HG02571 (cell line): ENCODE measurements at regions not wholly inside any gene's neighbourhood (a gene's known extent, or its start where the extent isn't known, plus 50 kb on each side); places are given as distances from the start of the nearest gene placed in this dataset.

Source experiments
- ATAC-seq: cut with Tn5 transposase; IDR thresholded peaks from one replicate; pipeline ENCODE4 v1.9.1; 2021; ENCODE audit warnings: mild to moderate bottlenecking, moderate library complexity; ENCODE audit not compliant: unreplicated experiment

DNA sequence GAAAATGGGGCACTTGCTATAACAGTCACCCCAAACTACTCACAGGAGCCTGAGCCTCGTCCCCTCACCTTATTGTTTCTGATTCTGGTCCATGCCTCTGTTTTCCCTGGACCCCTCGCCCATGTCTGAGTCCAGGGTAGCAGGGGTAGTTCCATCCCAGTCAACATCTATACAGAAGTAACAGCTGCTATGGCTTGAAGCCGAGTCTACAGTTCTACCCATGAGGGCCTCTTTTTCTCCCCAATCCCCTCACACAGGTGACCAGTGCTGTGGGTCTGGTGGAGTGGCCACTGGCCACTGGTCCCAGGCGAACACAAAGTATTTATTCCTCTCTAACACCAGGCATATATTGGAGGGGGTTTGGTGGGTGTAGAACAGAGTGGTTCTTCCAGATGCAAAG is 116.4 kb downstream of the ZNF280B start:
- ATAC-seq: no peak

DNA sequence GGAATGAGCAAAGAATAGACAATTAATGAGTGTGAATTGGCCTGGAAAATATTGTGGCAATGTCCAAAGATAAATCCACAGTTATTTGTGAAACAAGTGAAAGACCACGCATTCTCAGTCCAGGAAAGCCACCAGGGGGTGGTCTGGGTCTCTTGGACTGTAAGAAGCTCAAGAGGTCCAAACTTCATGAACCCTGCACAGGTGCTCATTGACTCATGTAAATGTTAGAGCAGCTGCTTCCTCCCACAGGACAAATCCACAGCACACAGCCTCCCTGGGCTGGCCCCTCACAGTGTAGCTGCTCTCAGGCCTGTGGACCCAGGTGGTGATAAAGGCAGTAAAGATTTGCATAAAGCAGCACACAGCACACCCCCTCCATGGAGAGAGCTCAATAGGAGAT is 114.0 kb downstream of the ZNF280B start:
- no peak for ATAC-seq

DNA sequence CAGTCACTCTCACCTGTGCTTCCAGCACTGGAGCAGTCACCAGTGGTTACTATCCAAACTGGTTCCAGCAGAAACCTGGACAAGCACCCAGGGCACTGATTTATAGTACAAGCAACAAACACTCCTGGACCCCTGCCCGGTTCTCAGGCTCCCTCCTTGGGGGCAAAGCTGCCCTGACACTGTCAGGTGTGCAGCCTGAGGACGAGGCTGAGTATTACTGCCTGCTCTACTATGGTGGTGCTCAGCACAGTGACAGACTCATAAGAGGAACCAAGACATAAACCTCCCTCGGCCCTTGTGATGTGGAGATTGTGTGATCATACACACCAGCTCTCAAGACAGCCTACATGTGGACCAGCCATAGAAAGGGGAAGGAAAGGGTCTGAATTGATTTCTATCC is 113.3 kb downstream of the ZNF280B start:
- ATAC-seq: no peak

DNA sequence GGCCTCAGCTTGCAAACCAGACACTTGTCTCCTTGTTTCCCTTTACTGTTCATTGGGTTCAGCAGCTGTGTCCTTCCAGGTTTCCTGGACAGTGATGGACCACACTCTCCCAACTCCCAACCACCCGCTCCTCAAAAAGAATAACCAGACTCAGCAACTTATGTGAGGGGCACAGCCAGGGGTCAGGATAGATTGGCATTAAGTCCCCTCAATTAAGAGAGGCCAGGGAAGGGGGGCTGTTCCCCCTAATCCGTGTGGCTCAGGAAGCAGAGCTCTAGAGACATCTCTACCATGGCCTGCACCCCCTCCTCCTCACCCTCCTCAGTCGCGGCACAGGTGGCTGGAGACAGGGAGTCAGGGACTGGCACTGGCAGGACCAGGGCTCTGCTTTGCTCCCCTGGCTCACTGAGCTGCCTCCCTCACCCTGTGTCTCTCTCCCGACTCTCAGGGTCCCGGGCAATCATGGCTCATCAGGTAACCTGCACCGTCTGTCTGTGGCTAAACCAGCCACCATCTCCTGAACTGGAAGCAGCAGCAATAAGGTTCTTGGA is 111.7 kb downstream of the ZNF280B start:
- no peak for ATAC-seq

DNA sequence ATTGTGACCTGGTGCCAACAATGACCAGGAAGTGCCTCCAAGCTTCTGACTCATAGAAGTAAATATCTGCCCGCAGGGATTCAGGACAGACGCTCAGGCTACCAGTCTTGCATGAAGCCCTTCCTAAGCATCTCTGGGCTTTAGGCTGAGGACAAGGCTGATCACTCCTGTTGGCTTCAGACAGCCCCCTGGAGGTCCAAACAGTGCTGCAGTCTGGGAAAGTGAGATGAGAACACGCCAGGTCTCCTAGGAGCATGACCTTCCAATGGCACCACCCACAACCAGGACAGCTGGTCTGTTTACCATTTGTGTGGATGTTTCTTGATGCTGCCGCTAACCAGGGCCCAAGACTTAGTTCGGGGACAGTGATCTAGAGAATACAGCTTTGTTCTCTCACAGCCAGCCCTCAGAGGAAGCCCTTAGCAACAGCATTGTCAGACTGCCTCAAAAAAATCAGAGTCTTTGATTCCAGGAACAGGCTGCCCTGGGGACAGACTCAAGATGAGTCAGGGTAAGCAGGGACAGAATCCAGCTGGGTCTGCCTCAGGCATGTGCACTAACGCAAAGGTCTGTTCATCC is 111.2 kb downstream of the ZNF280B start:
- no peak for ATAC-seq

DNA sequence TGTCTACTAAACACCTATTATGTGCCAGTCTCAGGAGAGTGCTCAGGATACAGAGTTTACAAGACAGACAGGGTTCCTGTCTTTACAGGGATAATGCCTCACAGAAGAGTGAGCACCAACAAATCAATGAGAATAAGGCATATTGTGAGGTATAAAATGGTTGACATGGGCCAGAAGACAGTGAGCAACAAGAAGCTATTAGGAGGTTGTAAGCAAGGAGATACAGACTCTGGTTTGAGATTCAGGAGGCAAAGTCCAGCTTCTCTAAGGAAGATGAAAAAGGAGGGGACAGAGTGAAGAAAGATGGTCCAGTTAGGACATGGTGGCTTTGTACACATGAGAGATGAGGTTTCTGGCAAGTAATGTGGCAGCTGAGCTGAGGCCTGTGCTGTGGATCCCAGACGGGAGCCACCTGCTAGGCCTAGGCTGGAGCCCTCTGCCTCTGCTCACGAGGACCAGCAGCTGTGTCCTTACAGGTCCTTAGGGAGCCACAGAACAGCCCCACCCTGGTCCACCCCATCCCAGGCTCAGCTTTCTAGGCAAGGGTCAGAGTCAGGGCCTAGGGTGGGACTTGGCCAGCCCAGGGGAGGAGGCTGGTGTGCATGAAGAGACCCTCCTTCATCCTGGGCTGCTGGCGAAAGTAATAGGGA is 110.5 kb downstream of the ZNF280B start:
- ATAC-seq: no peak

DNA sequence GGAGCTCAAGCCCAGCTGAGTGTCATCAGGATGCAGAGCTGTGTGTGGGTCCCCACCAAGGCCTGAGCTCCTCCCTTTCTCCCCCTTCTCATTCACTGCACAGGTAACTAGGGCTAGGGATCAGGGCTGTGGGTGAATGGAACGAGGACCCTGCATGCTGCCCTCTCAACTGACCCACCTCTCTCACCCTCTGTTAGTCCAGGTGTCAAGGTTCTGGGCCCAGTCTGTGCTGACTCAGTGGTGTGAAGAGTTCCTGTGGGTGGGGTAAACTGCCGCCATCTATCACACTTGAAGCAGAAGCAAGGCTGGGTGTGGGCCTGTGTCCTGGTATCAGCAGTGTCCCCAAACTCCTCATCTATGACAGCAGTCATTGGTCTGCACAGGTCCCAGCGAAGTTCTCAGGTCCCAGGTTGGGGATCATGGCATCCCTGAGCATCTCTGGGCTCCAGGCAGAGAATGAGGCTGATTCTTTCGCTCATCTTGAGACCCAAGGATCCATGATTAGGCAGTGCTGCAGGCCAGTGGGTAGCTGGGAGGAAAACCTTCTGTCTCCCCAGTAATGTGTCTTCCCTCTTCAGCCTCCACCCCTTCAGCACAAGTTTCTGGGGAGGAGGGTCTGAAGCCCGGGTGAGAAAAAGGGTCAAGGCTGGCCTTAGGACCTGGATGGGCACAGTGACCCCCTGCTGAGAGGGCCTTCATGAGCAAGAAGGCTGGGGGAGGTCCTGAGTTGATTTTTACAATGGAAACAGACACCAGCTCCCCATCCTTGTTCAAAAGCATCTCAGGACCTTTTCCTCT is 109.8 kb downstream of the ZNF280B start:
- no peak for ATAC-seq

DNA sequence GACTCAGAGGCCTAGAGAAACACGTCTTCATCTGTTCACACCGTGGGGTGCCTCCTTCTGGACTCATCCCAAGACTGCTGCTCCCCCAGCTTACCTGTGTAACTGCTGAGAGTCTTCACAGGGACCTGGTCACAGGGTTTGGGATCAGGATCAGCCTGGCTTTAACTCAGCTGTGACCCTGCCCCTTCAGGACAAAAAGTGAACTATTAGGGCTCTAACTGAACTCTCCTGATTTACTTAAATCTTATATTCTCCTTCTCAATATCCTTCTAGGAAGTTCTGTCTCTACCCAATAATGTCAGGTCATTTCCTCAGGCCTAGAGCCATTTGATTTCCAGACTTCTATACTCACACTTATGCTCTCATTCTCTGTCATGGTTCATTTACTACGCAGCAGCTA is 108.4 kb downstream of the ZNF280B start:
- no peak for ATAC-seq

DNA sequence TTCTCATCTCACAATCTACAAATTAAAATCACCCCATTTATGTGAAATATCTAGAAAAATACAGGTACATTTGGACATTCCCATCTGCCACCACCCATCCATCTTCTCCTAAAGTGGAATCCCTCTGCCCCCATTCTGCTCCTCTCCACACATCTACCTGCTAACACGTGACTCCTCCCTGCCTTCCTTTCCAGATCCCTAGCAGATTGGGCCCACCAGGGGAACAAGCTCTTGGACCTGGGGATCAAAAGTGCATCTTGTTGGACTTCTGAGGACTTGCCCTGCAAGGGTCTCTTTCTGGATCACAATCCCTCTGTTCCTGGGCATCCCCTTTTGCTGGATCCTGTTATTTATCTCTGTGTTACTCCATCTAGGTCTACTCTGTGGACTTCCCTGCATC is 107.6 kb downstream of the ZNF280B start:
- no peak for ATAC-seq

DNA sequence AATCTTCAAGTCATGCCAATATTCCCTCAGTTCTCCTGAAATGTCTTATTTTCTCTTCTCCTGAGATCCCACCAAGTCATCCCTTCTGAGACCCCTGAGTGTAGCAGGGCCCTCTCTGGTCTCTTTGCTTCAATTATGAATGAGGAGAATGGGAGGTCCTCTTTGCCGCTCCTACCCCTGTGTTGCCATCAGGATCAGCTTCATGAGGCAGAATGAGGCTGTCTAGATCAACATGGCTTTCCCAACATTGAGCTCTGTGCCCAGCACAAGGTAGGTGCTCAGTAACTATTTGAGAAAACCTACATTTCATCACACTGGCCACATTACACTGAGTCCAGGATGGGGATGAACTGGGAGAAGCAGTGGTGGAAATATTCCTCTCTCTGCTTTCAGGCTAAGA is 107.2 kb downstream of the ZNF280B start:
- no peak for ATAC-seq

DNA sequence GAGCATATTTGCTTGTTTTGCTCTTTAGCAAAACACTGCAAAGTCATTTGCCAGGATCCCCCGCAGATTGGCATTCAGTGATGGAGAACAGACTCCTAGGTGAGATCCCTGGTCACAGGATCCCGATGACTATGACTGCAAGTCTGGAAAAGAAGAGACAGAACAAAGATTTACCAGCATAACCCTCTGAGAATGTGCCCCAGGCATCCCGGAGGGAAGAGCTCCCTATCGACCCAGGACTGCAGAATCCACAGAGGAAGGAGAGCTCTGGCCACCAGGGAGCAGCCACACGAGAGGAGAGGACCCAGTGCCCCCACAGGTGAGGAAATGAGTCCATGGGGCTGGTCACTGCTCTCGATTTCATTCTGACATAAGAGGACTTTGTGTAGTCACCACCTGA is 105.2 kb downstream of the ZNF280B start:
- no peak for ATAC-seq

DNA sequence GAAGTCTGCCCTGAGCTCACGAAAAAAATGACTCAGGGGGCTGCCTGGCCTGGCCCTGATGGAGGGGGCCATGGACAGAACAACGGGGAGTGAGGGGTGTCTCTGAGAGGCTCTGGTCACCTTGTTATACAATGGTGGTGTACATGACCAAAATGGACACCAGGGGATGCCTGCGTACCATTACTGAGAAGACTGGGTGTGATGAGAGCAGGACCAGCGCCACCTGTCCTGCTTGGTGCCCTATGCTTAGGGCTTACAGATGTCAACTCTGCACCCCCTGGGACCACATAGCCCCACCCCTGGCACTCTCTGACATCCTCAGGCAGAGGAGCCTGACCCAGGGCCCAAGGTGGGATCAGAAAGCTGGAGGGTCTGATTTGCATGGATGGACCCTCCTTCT is 104.8 kb downstream of the ZNF280B start:
- ATAC-seq: no peak

DNA sequence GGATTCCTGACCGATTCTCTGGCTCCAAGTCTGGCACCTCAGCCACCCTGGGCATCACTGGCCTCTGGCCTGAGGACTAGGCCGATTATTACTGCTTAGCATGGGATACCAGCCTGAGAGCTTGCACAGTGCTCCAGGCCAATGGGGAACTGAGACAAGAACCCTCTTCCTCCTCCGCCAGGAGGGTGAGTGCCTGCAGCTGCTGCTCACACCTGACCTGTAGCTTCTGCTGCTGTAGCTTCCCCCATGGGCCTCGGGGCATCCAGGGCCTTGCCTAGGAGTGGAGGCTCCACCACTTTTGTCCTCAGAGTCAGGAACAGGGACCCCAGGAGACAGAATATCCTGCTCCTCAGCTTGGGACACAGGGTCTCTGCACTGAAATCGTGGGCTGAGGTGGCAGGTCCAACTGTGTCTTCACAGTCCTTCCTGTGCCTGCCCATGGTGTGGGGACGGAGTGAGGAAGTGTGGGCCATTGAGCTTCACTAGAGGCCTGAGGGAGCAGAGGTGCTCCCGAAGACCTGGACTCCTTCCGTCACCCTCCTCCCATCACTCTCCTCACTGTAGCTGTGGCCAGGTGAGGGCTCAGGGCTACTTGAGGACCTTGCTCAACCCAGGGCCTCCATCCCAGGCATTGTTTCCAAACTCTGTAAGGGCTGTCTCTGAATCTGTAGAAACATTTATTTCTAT is 103.8 kb downstream of the ZNF280B start:
- ATAC-seq: no peak

DNA sequence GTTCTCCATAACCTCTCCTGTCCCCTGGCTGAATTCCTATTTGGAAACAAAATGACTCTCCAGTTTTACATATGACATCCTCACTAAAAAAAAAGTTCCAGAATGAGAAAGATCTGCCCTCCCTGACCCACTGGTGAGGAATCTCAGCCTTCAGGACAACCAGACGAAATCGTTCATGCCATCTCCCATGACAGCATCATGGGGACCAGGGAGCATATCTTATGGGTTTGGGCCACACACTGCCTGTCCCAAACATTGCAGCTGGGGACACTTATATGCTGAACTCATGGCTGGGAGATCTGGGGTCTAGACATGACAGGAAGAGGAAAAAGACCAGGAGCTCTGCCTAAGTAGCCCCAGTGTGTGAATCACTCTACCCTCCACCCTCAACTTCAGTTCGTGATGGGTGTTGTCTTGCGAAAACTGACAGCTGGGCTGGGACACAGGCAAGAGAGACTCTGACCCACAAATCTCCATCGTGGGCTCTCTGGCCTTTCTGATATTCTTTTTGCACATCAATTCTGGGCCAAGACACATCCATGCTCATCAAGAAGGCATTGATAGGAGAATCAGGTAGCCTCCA is 102.0 kb downstream of the ZNF280B start:
- ATAC-seq: no peak

DNA sequence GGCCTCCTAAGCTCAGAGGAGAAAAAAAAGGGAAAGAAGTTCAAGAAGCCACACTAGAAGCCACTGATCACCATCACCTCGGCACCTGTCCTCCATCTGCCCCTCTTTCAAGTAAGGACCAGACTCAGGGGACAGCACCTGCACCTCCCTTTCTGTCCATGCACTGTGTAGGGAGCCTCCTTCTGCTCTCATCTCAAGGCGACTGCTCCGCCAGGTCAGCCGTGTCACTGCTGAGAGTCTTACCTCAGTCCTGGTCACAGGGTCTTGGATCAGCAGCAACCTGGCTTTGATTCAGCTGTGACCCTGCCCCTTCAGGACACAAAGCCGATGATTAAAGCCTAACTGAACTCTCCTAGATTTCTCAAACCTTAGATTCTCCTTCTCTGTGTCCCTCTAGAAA is 101.5 kb downstream of the ZNF280B start:
- ATAC-seq: no peak

DNA sequence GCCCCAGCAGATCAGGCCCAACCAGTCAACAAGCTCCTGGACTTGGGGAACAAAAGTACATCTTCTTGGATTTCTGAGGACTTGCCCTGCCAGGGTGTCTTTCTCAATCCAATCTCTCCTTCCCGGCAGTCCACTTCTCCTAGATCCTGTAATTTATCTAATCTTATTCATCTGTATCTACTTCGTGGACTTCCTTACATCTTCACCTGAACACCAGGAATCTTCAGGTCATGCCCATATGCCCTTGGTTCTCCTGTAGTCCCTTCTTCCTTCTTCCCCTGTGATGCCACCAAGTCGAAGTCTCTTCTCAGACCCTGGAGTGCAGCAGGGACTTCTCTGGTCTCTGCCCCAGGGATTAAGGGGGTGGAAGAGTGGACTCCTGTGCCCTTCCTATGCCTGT is 100.3 kb downstream of the ZNF280B start:
- no peak for ATAC-seq

DNA sequence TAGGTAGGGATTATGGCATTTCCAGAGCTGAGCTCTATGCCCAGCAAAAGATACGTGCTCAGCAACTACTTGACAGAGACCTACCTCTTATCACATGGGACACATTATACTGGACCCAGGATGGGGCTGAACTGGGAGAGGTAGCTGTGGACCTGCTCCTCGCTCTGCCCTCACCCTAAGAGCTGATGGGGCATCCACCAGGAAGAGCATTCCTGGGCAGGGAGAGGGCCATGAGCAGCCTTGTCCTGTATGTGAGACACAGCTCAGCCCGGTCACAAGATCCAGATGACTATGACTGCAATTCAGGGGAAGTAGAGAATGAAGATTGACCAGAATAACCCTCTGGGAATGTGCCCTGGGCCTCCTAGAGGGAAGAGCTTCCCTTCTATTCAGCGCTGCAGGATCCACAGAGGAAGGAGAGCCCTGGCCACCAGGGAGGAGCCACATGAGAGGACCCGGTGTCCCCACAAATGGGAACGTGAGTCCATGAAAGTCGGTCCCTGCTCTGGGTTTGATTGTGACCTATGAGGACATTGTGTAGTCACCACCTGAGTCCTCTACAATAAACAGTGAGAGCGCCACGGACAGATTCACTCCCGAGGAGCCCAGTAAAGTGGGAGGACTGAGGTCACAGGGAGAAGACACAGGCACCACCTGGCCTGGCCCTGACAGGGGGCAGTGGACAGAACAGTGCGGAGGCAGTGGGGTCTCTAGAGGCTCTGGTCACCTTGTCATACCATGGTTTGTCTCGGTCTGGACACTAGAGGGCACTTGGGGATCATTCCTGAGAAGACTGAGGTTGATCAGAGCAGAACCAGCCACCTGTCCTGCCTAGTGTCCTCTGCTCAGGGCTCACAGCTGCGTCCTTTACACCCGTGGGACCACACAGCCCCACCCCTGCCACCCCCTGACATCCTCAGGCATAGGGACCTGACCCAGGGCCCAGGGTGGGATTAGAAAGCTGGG is 99.5 kb downstream of the ZNF280B start:
- no peak for ATAC-seq

DNA sequence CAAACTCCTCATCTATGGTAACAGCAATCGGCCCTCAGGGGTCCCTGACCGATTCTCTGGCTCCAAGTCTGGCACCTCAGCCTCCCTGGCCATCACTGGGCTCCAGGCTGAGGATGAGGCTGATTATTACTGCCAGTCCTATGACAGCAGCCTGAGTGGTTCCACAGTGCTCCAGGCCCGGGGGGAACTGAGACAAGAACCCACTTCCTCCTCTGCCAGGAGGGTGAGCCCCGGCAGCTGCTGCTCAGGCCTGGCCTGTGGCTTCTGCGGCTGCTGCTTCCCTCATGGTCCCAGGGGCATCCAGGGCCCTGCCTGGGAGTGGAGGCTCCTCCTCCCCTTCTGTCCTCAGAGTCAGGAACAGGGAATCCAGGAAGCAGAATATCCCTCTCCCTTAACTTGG is 98.4 kb downstream of the ZNF280B start:
- ATAC-seq: no peak

DNA sequence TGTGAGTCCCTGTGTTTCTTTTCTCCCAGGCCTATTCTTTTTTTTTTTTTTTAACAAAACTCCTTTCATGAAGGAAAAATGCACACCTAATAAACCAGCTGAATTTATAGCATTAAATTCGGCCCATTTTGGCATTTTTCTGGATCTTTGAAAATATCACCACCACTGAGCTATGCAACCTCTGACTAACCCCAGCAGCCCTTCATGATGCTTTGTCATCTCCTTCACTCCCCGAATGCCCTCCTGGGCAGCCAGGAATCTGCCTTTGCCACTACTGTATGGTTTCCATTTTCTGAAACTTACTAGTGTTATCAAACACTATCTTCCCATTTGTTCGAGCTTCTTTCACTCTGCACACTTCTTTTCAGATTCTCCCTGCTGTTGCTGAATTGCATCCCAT is 97.9 kb downstream of the ZNF280B start:
- no peak for ATAC-seq

DNA sequence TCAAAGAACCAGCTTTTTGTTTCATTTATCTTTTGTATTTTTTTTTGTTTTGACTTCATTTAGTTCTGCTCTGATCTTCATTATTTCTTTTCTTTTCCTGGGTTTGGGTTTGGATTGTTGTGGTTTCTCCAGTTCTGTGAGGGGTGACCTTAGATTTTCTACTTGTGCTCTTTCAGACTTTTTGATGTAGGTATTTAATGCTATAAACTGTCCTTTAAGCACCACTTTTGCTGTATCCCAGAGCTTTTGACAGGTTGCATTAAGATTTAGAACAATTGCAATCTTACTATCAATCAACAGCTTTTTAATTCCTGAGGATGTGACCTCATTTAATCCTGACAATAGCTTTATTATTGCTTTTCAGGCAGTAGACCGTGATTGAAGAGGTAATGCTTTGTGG is 94.3 kb downstream of the ZNF280B start:
- ATAC-seq: no peak
